Neural cell (in vitro differentiated cells): ENCODE measurements at regions not wholly inside any gene's neighbourhood (a gene's known extent, or its start where the extent isn't known, plus 50 kb on each side); places are given as distances from the start of the nearest gene placed in this dataset.

ENCODE experiments used
- EZH2 ChIP-seq: fragments of 200-600, 300-800 bp; shearing (Covaris generic), sonication (generic); IDR thresholded peaks from 2 replicates; pipeline ENCODE4 v1.6.1; 2014; ENCODE audit warnings: antibody characterized with exemption, low read length, borderline replicate concordance, mild to moderate bottlenecking; ENCODE audit not compliant: insufficient read depth, poor library complexity, severe bottlenecking
- REST ChIP-seq: IDR thresholded peaks from 2 replicates; pipeline ENCODE4 v1.6.1; 2012; ENCODE audit warnings: borderline replicate concordance
- TF ChIP-seq, protein P1 (sequence below): fragments of 450-650 bp; IDR thresholded peaks from 2 replicates; pipeline ENCODE4 v1.5.1; 2014; ENCODE audit warnings: antibody characterized with exemption, mild to moderate bottlenecking, moderate library complexity; ENCODE audit not compliant: poor library complexity, severe bottlenecking

DNA sequence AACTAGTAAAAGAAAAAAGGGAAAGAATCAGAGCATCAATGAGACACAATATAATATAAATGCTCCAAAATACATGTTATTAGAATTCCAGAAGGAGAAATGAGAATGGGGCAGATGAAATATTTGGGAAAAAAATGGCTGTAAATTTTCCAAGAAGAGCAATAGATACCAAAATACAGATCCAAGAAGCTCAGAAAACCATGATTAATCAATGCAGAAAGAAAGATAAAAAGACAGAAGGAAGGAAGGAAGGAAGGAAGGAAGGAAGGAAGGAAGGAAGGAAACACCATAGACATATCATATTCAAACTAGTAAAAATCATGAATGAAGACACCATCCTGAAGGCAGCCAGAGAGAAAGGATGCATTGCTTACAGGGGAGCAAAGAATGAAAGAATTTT, 920.9 kb downstream of the EFNA5 start:
- TF ChIP-seq REST (no peak), EZH2 (no peak)
- TF ChIP-seq, protein P1, sequence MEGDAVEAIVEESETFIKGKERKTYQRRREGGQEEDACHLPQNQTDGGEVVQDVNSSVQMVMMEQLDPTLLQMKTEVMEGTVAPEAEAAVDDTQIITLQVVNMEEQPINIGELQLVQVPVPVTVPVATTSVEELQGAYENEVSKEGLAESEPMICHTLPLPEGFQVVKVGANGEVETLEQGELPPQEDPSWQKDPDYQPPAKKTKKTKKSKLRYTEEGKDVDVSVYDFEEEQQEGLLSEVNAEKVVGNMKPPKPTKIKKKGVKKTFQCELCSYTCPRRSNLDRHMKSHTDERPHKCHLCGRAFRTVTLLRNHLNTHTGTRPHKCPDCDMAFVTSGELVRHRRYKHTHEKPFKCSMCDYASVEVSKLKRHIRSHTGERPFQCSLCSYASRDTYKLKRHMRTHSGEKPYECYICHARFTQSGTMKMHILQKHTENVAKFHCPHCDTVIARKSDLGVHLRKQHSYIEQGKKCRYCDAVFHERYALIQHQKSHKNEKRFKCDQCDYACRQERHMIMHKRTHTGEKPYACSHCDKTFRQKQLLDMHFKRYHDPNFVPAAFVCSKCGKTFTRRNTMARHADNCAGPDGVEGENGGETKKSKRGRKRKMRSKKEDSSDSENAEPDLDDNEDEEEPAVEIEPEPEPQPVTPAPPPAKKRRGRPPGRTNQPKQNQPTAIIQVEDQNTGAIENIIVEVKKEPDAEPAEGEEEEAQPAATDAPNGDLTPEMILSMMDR = no peak
